HG03575 (cell line): ENCODE measurements at regions not wholly inside any gene's neighbourhood (a gene's known extent, or its start where the extent isn't known, plus 50 kb on each side); places are given as distances from the start of the nearest gene placed in this dataset.

Experiments
- ATAC-seq: cut with Tn5 transposase; IDR thresholded peaks from one replicate; pipeline ENCODE4 v1.9.1; 2021; ENCODE audit not compliant: unreplicated experiment, insufficient number of reproducible peaks, low FRiP score; ENCODE audit errors: extremely low read depth

DNA sequence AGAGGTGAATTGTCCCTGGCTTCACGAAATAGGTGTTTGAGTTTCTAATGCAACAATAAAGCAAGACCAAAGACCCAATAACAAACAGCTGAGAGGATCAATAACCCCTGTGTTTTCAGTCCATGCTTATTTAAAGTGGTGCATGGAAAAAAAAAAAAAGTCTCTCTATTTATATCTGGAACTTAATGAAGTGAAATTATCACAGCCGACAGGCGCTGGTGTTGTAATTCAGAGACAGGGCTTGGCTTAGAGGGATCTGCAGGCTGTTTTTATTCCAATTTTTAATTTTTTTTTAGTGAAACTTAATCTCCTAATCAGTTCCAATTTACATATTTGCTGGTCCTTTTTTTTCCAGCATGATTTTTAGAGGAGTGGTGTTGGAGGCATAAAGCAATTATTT, 858.2 kb upstream of the SOX9 start:
- ATAC-seq, result no peak

DNA sequence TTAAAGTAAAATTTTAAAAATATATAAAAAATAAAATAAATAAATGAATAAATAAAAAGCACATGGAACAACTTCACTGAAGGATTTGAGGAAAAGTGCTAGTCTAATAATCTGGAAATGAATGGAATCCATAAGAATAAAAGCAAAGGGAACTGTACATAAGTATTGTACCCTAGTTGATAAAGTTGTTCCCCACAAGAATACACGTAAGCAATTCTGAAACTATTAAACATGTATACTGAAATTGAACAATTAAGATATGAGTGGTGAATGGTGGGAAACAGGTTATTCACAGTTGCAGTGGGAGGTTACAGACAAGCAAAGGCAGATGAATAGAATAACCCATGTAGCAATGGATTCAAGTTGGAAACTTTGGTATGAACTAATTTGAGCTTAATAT, 853.2 kb upstream of the SOX9 start:
- ATAC-seq, result no peak

DNA sequence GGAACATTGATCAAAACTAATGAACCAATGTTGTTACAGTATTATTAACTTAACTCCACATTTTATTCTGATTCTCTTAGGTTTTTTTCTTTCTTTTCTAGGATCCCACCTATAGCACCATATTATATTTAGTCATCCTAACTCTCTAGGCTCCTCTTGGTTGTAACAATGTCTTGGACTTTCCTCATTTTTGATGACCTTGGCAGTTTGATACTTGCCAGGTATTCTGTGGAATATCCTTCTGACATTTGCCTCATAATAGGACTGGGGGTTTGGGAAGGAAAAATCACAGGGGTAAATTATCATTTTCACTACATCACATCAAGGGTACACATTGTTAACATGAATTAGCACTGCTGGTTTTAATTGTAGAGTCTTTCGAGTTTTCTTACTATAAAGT, 851.6 kb upstream of the SOX9 start:
- no peak for ATAC-seq

DNA sequence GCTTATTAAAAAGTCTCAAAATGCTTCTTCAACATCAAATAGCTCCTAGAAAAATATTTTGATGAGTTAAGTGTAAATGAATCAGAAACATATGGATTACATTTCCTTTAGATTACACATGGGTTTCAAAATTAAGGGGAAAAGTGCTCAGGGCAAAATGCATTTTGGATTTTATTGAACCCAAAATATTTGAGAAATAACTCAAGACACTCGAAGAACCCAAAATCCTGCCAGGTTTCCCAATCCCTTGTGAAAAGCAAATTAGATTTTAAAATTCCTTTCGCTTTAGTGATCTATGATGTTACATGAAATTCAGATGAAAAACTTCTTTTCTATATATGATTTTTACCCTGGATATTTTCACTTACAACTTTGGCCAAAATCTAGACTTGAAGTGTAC, 847.4 kb upstream of the SOX9 start:
- no peak for ATAC-seq

DNA sequence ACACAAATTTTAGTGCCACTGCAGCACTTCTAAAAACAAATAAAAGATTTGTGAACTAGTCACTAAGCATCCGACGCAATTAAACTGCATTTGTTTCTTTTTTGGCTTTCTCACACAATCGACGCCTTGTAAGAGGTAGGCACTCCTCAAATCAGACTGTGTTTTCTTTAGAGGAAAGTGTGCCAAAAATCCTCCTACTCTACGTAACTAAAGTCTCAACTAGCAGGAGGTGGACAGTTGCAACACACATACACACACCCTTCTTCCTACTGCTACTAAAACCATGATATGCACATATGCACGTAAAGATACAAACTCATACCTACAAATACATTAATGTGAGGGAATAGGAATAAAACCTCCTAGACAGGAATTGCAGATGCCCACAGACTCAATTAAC, 844.7 kb upstream of the SOX9 start:
- no peak for ATAC-seq

DNA sequence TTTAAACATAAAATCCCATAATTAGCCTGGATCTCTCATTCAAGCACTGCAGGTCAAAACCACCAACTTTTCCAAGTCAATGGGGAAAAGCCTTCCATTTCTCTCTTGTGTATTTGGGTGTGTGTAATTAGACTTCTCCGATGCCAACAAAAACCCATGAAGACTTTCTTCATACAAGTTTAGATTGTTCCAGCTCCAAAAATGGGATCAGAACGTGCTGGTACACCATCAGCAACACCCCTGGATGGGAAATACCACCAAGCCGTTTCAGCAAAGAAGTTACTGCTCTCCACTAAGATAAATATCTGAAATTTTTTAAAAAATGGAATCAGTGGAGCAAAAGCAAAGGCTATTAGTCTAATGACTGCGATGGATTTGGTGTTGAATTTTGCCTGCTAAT, 837.3 kb upstream of the SOX9 start:
- no peak for ATAC-seq

DNA sequence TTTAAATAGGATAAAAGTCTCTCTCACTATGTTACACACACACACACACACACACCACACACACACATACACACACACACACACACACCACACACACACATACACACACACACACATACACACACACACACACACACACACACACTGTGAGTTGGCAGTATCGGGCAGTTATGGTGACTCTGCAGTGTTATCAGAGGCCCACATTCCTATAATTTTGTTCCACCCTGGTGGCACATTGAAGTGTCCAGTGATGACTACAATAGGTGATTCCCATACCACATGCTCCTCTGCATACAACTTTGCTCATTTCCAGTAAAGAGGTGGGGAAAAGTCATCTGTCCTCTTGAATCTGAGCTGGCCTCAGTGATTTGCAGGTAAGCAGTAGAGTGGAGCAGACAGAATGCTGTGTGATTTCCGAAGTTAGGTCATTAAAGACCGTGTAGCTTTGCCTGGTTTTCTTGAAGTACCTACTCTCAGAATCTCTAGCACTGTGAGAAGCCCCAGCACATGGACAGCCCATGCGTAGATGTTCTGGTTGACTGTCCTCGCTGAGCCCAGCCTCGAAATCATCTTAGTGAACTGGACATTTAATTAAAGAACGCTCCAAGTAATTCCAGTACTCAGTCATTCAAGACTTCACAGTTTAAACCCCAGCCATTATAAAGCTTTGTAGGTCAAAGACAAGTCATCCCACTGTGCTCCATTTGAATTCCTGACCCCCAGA, 836.6 kb upstream of the SOX9 start:
- ATAC-seq, result no peak

DNA sequence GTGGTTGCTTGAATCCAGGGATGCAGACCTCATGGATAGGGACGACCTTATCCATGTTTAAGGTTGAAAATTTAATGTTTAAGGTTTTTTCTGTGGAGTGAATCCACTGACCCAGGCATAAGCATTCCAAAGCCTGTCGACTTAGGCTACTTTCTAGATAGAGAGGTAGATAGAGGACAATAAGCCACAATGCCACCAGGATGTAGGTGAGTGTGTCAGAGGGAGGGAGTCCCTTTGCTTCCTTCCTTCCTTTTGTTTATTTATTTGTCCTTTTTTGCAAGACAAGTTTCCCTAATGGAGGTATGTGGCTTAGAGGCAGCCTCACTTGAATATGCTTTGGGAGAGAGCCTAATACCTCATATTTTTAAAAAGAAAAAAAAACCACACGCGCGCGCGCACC, 834.2 kb upstream of the SOX9 start:
- no peak for ATAC-seq

DNA sequence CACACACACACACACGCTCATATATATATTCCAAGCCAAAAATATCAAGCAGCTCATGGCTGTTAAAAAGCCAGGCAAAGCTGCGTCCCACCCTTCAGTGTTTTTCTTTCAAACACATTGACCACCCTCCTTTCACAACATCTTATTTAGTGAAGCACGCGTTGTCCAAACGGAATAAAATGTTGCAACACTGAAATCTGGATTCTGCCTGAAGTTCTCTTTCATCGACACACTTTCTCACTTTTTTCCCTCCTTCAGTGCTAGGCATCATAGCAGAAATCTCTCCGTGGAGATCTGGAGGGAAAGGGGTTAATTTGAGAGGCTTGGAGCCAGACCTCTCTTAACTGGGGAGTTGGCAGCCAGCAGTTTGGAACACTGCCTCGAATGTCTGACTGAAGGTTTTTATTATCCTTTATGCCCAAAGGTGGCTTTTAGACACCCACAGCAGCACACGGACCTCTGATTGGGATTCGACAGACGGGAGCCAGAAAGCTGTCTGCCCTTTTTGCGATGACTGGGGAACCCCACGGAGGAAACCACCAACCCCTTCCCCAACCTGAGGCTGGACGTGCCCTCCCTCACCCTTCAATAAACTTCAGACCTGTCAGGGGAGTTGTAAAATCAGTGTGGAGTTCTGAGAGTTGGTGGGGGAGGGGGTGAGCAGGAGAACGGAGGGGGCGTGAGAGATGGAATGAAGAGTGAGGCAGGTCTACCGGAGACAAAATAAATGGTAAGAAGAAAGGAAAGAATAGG, 833.6 kb upstream of the SOX9 start:
- no peak for ATAC-seq

DNA sequence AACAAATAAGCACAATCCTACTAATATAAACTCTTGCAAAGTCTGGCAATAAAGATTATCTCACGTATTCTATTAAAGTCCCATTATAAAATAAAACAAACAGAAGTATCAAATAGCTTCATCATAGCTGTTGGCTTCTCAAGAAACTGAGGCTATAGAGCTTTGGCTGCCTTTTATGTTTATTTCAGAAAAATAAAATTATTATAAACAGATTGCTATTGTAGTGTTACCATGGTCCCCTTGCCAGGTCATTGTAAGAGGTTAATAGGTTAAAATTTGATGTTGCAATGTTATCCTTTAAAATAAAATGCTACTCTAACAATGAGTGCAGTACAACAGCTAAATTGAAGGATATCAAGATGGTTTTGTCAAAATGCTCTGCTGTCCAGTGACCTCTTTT, 828.8 kb upstream of the SOX9 start:
- no peak for ATAC-seq

DNA sequence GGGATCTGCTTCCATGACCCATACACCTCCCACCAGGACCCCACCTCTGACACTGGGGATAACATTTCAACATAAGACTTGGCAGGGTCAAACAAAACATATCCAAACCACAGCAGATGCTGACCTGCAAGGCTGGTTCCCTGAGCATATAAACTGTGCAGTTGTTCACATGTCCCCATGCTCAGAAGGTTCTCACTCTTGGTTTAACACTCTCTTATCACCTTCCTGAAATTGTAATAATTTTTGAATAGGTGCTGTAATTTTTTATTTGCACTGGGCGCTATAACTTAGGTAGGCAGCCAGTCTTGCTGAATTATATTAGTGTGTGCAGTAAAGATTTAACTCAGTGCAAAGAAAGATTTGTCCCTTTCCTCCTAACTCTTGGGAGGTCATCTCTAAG, 824.8 kb upstream of the SOX9 start:
- ATAC-seq, result no peak

DNA sequence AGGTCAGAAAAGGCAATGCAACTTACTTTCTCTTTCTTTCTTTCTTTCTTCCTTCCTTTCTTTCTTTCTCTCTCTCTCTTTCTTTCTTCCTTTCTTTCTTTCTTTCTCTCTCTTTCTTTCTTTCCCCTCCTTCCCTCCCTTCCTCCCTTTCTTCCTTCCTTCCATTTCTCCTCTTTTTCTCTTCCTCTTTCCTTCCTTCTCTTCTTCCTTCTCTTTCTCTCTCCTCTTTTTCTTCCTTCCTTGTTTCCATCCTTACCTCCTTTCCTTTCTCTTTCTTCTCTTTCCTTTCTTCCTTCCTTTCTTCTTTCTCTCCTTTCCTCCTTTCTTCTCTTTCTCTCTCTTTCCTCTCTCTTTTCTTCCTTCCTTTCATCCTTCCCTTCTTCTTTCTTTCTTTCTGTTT, 819.8 kb upstream of the SOX9 start:
- ATAC-seq, result no peak

DNA sequence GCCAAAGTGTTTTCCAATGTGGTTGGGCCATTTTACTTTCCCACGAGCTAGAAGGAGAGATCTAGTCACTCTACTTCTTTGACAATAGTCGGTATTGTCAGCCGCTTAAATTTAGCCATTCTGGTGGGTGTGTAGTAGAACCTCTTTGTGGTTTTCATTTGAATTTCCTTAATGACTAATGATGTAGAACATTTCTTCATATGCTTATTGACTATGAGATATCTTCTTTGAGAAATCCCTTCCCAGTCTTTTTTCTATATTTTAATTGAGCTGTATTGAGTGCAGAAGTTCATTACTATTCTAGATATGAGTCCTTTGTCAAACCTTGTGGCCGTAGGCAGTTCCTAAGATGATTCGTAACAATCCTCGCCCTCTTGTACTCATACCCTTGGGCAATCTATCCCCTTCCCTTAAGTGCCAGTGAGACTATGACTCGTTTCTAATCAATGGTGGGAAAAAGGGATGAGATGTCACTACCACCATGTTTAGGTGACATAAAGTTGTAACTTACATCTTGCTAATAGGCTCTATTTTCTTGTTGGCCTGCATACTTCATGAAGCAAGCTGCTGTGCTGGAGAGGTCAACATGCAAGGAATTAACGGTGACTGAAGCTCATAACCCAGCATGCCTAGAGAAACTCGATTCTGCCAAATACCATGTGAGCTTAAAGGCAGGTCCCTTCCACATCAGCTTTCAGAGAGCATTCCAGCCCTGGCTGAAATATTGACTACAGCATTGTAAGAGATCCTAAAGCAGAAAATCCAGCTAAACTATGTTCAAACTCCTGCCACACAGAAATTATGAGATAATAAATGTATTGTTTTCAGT, 817.9 kb upstream of the SOX9 start:
- ATAC-seq, result no peak

DNA sequence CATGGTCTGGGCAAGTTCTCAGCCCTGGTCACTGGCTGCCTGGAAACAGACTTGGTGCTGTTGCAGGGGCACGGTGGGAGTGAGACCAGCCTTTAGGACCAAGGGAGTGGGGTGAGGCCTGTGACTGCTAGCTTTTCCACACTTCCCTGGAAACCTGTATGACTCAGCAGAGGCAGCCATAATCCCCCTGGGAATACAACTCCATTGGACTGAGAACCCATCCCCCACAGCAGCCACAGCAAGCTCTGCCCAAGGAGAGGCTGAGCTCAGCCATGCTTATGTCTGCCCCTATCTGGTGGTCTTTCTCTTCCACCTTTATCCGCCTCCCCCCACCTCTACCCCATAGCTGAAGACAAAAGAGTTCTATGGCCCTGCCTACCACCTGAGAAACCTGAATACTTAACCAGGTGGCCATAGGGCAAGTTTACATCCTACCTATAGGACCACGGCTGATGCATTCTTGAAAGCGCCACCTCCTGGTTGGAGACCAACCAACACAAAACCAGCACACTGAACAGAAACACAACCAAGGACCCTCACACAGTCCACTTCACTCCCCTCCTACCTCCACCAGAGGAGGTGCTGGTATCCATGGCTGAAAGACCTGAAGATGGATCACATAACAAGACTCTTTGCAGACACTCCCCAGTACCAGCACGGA, 816.2 kb upstream of the SOX9 start:
- no peak for ATAC-seq

DNA sequence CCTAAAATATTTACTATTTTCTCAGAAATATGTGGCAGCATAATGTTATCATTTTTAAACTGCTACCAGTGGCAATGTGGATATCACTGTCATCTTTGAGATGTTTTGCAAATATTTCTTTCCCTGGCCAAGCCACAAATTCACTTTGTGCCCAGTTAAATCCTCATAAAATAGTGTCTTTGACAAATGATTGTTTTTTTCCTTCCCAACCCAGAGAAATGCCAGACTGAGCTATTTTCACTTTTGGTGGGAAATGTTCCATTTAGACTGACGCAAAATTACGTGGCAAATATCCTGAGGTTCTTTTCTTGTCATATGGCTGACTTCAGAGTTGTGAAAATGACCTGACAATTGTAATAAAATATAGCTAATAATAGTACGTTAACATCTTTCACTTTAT, 807.0 kb upstream of the SOX9 start:
- no peak for ATAC-seq

DNA sequence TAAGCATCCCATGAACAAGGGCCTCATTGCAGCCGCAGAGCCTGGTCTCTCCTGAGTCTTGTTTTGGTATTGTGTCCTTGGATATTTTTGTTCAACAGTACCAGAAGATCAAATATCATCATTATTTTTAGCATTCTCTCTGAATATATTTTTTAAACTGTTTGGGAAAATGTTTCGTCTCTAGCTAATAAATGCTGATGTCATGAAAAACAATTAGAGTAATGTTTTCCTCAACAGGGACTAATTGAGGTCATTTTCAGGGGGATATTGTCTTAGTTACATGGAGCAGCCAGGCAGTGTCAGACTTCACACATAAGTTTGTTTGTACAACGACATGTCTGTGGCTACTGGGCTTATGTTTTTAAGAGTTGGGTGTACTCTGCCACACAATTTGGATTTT, 805.3 kb upstream of the SOX9 start:
- no peak for ATAC-seq

DNA sequence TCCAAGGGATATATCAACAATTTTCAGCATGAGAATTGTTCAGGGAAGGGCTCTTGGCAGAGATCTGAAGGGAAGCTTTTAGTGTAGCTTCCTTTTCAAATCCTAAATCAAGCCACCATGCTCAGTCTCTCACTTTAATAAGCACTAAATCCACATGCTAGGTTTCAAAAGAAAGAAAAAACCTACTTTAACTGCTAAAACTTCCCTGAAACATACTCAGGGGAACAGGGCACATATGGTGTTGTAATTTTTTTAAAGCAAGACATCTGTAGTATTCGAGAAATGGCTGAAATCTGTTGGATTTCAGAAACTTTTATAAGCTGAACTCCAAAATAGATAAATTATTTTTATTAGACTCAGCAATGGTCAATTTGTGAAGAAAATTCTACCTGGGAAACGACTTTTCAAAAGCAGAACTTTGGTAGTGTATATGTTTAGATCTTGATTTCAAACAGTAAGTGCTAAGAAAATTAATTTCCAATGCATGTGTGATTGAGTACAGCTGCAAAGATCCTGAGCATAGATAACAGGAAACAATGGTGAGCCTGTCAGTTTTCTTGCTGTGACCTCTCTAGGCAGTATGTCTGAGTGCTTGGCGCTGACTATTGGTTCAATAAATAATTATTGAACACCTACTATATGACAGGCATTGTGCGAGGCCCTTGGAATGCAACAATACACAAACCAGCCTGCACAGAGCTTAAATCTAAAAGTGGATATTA, 804.5 kb upstream of the SOX9 start:
- no peak for ATAC-seq

DNA sequence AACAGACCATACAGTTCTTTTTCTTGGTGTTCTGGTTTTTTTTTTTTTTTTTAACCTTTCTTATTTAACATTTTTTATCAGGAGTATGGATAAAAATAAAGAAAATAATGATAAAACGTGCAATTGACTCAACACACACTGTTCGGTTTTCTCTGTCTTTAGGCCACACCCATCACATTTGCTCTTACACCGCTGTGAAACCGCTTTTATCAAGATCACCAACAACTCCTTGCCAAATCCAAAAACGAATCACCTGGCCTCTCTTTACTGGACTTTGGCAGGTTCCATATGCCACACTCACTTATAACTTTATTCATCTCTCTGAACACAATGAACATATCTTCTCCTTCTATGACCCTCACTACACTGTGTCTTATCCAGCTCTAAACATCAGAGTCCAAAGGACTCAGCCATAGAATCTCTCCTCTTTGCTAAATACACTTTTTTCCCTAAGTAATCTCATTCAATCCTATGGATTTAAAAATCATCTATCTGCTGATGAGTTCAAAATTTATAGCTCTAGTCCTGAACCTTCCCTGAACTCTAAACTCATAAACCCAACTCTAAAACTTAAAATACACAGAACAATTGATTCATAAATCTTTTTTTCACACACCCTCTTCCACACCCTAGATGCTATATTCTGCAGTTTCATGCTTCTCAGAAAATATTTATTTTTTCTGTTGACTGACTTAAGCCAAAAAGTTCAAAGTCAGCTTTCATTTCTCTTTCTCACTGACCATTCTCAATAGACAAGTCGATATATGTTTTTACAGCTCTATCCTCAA, 800.6 kb upstream of the SOX9 start:
- ATAC-seq, result no peak
